Neural progenitor cell (in vitro differentiated cells): ENCODE measurements at regions not wholly inside any gene's neighbourhood (a gene's known extent, or its start where the extent isn't known, plus 50 kb on each side); places are given as distances from the start of the nearest gene placed in this dataset.
"Not testable (repeated sequence)": the region's sequence is repeated elsewhere in the genome, so short reads cannot be mapped to it uniquely, and the experiment has no call there.

Experiments
- DNase-seq: peaks from one replicate; pipeline ENCODE4 v3.0.0-alpha.2; 2016; ENCODE audit warnings: low spot score
- H2AFZ ChIP-seq: fragments of 200-600 bp; sonication (generic); replicated peaks from 2 replicates; pipeline ENCODE4 v1.6.1; 2016; ENCODE audit warnings: antibody characterized with exemption
- H3F3A ChIP-seq: fragments of 200-600 bp; sonication (generic); 2 replicates; pipeline ENCODE4 v1.6.1; 2016; ENCODE audit warnings: antibody characterized with exemption, low read depth
- H3K27ac ChIP-seq: fragments of 200-600 bp; sonication (generic); 2 replicates; pipeline ENCODE4 v1.5.1; 2016; ENCODE audit warnings: mild to moderate bottlenecking
- H3K27me3 ChIP-seq: fragments of 200-600 bp; sonication (generic); 2 replicates; pipeline ENCODE4 v1.6.1; 2016; ENCODE audit warnings: mild to moderate bottlenecking, moderate library complexity
- H3K36me3 ChIP-seq: fragments of 200-600 bp; sonication (generic); 2 replicates; pipeline ENCODE4 v1.5.1; 2016
- H3K4me1 ChIP-seq: fragments of 200-600 bp; sonication (generic); 2 replicates; pipeline ENCODE4 v1.6.1; 2016; ENCODE audit warnings: mixed run types
- H3K4me2 ChIP-seq: fragments of 200-600 bp; sonication (generic); 2 replicates; pipeline ENCODE4 v1.6.1; 2016
- H3K4me3 ChIP-seq: fragments of 200-600 bp; sonication (generic); 2 replicates; pipeline ENCODE4 v1.5.1; 2016
- H3K79me2 ChIP-seq: fragments of 200-600 bp; sonication (generic); 2 replicates; pipeline ENCODE4 v1.6.1; 2016; ENCODE audit warnings: low read depth
- H3K9ac ChIP-seq: fragments of 200-600 bp; sonication (generic); 2 replicates; pipeline ENCODE4 v1.6.1; 2016
- H3K9me3 ChIP-seq: fragments of 200-600 bp; sonication (generic); 2 replicates; pipeline ENCODE4 v1.5.1; 2016; ENCODE audit warnings: low read depth
- H4K20me1 ChIP-seq: fragments of 200-600 bp; sonication (generic); 2 replicates; pipeline ENCODE4 v1.6.1; 2016; ENCODE audit warnings: low read depth
- H3K27ac Mint-ChIP-seq: 3 replicates; pipeline ENCODE4 v1.8.0; 2021; ENCODE audit warnings: mixed read lengths
- H3K27me3 Mint-ChIP-seq: 2 replicates; pipeline ENCODE4 v1.8.0; 2022; ENCODE audit warnings: low read depth, mild to moderate bottlenecking, inconsistent platforms, moderate library complexity, mixed read lengths; ENCODE audit not compliant: insufficient read depth
- H3K36me3 Mint-ChIP-seq: 3 replicates; pipeline ENCODE4 v1.8.0; 2021; ENCODE audit warnings: mixed read lengths
- H3K4me1 Mint-ChIP-seq: 3 replicates; pipeline ENCODE4 v1.8.0; 2021; ENCODE audit warnings: mixed read lengths
- H3K4me3 Mint-ChIP-seq: 3 replicates; pipeline ENCODE4 v1.8.0; 2021; ENCODE audit warnings: mild to moderate bottlenecking, moderate library complexity, mixed read lengths
- H3K9me3 Mint-ChIP-seq: 3 replicates; pipeline ENCODE4 v1.8.0; 2020; ENCODE audit warnings: mixed read lengths
- EZH2 ChIP-seq: fragments of 200-600 bp; sonication (generic); IDR thresholded peaks from 2 replicates; pipeline ENCODE4 v1.6.1; 2017; ENCODE audit warnings: antibody characterized with exemption, mild to moderate bottlenecking, moderate library complexity
- EZH2phosphoT487 ChIP-seq: fragments of 200-600 bp; sonication (generic); IDR thresholded peaks from 2 replicates; pipeline ENCODE4 v1.6.1; 2017; ENCODE audit warnings: antibody characterized with exemption
- TF ChIP-seq, protein P1 (sequence below): fragments of 200-600 bp; sonication (generic); IDR thresholded peaks from 2 replicates; pipeline ENCODE4 v1.5.1; 2017; ENCODE audit warnings: antibody characterized with exemption, mild to moderate bottlenecking

DNA sequence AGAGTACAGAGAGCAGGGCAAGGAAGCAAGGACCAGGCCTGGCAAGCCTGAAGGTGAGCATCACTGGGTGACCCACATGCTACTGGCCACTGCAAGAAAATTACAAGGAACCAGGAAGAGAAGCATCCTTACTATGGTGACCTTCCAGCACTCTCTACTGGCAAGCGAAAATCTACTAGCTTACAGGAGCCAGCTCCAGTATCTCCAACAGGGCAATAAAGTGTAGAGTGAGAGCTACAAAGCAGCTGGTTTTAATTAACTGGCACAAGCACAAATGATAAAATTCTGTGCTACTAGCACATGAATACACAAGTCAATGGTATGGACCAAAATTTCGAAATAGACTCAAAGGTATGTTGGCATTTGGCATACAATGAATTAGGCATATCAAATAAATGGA, 113.3 kb upstream of the CAST start:
- TF ChIP-seq EZH2 (no peak), EZH2phosphoT487 (no peak)
- TF ChIP-seq, protein P1, sequence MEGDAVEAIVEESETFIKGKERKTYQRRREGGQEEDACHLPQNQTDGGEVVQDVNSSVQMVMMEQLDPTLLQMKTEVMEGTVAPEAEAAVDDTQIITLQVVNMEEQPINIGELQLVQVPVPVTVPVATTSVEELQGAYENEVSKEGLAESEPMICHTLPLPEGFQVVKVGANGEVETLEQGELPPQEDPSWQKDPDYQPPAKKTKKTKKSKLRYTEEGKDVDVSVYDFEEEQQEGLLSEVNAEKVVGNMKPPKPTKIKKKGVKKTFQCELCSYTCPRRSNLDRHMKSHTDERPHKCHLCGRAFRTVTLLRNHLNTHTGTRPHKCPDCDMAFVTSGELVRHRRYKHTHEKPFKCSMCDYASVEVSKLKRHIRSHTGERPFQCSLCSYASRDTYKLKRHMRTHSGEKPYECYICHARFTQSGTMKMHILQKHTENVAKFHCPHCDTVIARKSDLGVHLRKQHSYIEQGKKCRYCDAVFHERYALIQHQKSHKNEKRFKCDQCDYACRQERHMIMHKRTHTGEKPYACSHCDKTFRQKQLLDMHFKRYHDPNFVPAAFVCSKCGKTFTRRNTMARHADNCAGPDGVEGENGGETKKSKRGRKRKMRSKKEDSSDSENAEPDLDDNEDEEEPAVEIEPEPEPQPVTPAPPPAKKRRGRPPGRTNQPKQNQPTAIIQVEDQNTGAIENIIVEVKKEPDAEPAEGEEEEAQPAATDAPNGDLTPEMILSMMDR, result no peak

DNA sequence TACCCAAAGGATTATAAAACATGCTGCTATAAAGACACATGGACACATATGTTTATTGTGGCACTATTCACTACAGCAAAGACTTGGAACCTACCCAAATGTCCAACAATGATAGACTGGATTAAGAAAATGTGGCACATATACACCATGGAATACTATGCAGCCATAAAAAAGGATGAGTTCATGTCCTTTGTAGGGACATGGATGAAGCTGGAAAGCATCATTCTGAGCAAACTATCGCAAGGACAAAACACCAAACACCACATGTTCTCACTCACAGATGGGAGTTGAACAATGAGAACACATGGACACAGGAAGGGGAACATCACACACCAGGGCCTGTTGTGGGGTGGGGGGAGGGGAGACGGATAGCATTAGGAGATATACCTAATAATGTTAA, 101.3 kb upstream of the CAST start:
- H3K36me3 Mint-ChIP-seq, H3K27ac Mint-ChIP-seq, H3K9ac ChIP-seq, H2AFZ ChIP-seq, H3K4me1 ChIP-seq, H3K4me1 Mint-ChIP-seq, H3K4me3 Mint-ChIP-seq, H3K27ac ChIP-seq, H3K36me3 ChIP-seq, DNase-seq, H3K9me3 Mint-ChIP-seq, H3K79me2 ChIP-seq, H3K4me2 ChIP-seq, H3F3A ChIP-seq, H4K20me1 ChIP-seq, H3K4me3 ChIP-seq, H3K9me3 ChIP-seq, H3K27me3 Mint-ChIP-seq, H3K27me3 ChIP-seq: not testable (repeated sequence)

More for the DNA sequence above, 113.3 kb upstream of the CAST start:
- no peak overlapping the region for H3K27ac Mint-ChIP-seq
- H3K9me3 Mint-ChIP-seq, result peaks cover 18% of the 10 kb centered on the region
- no peak for DNase-seq
- H3K4me3 Mint-ChIP-seq, result no peak overlapping the region
- H3K27me3 Mint-ChIP-seq, result no peaks in the 10 kb centered on the region
- Histone ChIP-seq H3K9me3 (no peaks in the 10 kb centered on the region), H4K20me1 (no peaks in the 10 kb centered on the region), H3K27me3 (no peaks in the 10 kb centered on the region), H3F3A (no peaks in the 10 kb centered on the region), H3K79me2 (no peaks in the 10 kb centered on the region), H3K4me2 (no peak overlapping the region), H3K4me3 (no peak overlapping the region), H3K4me1 (peaks cover 5% of the 10 kb centered on the region), H3K9ac (no peak overlapping the region), H3K36me3 (no peaks in the 10 kb centered on the region), H3K27ac (no peak overlapping the region), H2AFZ (no peak overlapping the region)
- H3K36me3 Mint-ChIP-seq, result no peaks in the 10 kb centered on the region
- H3K4me1 Mint-ChIP-seq, result no peaks in the 10 kb centered on the region

DNA sequence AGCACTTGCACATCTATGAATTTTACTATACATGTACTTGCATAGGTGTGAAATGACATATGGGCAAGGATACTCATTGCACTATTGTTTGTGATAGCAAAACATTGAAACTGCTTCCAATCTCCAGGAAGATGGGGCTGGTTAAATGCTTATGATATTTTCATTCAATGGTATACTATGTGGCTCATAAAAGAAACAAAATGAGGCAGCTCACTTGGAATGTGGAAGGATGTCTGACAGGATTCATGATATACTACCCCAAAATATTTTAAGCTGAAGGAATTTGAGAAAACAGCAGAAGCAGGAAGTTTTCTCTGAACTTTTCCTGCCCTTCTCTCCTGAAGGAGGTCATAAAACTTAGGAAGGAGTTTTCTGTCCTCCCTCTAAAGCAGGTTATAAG, 99.6 kb upstream of the CAST start:
- Mint-ChIP-seq H3K36me3 (no peaks in the 10 kb centered on the region), H3K4me1 (peaks cover 17% of the 10 kb centered on the region), H3K27me3 (no peaks in the 10 kb centered on the region), H3K4me3 (no peak overlapping the region), H3K27ac (no peak overlapping the region), H3K9me3 (no peaks in the 10 kb centered on the region)
- H3K9me3 ChIP-seq, result no peaks in the 10 kb centered on the region
- H3F3A ChIP-seq, result no peaks in the 10 kb centered on the region
- no peaks in the 10 kb centered on the region for H3K36me3 ChIP-seq
- no peak overlapping the region for H2AFZ ChIP-seq
- no peaks in the 10 kb centered on the region for H3K4me1 ChIP-seq
- H3K79me2 ChIP-seq, result no peaks in the 10 kb centered on the region
- no peak overlapping the region for H3K4me3 ChIP-seq
- H3K9ac ChIP-seq, result no peak overlapping the region
- H4K20me1 ChIP-seq, result no peaks in the 10 kb centered on the region
- TF ChIP-seq EZH2, result no peak
- TF ChIP-seq EZH2phosphoT487, result no peak
- TF ChIP-seq, protein P1, result no peak
- H3K27me3 ChIP-seq, result no peaks in the 10 kb centered on the region
- DNase-seq, result no peak
- no peak overlapping the region for H3K27ac ChIP-seq
- H3K4me2 ChIP-seq, result no peak overlapping the region

DNA sequence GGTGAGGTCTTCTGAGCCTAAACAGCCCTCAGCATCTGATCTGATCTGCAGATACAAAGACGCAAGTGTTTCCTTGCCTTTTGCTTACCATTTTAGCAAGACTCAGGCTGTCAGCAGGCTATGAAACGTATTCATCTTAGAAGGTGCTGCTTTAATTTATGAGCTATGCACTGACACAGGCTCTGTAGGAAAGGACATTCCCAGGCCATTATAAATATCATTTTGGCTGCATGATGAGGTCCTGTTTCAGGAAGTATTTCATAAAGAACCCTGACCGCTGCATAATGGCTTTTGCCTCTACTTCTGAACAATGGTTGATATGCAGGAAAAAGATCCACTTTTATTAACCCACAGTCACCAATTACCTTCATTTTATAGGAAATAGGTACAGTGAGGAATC, 98.4 kb upstream of the CAST start:
- H3K27me3 ChIP-seq, result no peaks in the 10 kb centered on the region
- no peaks in the 10 kb centered on the region for H3K36me3 Mint-ChIP-seq
- no peak overlapping the region for H3K27ac Mint-ChIP-seq
- H3K27ac ChIP-seq, result no peak overlapping the region
- H3F3A ChIP-seq, result no peaks in the 10 kb centered on the region
- no peaks in the 10 kb centered on the region for H3K9me3 Mint-ChIP-seq
- H3K4me2 ChIP-seq, result no peak overlapping the region
- H3K27me3 Mint-ChIP-seq, result no peaks in the 10 kb centered on the region
- H3K79me2 ChIP-seq, result no peaks in the 10 kb centered on the region
- TF ChIP-seq EZH2phosphoT487, result no peak
- no peak for TF ChIP-seq EZH2
- TF ChIP-seq, protein P1, result no peak
- peaks cover 21% of the 10 kb centered on the region for H3K4me1 Mint-ChIP-seq
- H3K4me3 Mint-ChIP-seq, result no peak overlapping the region
- DNase-seq, result no peak
- H2AFZ ChIP-seq, result no peak overlapping the region
- no peak overlapping the region for H3K4me3 ChIP-seq
- no peaks in the 10 kb centered on the region for H3K9me3 ChIP-seq
- H3K36me3 ChIP-seq, result no peaks in the 10 kb centered on the region
- no peaks in the 10 kb centered on the region for H4K20me1 ChIP-seq
- H3K4me1 ChIP-seq, result no peaks in the 10 kb centered on the region
- H3K9ac ChIP-seq, result no peak overlapping the region
